ENCODE measurements at regions not wholly inside any gene's neighbourhood (a gene's known extent, or its start where the extent isn't known, plus 50 kb on each side); places are given as distances from the start of the nearest gene placed in this dataset.
"Not testable (repeated sequence)": the region's sequence is repeated elsewhere in the genome, so short reads cannot be mapped to it uniquely, and the experiment has no call there.

DNA sequence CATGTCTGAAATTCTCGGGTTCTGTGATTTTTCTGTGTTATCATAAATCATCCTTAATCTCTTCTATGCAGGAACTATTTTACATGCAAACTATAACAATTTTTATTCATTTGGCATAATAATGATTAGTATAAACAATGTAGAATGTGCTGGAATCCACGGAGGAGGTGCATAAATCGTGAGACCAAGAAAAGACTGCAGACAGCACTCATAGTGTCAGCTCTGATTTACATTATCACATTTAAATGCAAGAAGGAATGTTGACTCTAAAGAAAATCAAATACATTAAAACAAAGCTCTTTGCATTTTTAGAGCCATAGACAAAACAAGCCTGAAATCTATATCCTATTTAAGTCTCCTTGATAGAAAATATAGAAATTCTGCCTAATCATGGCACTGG is 501.7 kb upstream of the STXBP6 start:
- DNase-seq (ENCODE audit: low spot score) = no peak

DNA sequence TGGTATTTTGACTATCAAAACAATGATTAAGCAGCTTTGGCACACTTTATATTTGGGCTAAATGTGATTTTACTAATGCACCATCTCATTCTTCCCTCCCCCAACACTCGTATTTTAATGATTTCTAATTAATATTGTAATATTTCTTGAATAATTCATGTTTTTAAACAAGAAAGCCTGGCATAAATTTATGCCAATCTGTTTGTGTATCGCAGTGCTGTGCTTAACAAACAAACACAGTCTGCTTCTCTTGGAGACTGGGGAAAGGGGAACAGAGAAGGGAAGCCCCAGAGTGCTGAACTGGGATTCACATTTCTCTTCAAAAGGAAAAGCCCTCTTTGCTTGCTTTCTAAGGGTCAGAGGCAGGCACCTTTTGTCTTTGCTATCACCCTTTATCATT is 496.9 kb upstream of the STXBP6 start:
- no peak for DNase-seq (ENCODE audit: low spot score)

- peak; percentile 30 for DNase-seq (ENCODE audit: low spot score)
Observed at GRCh38 chr14:25537846-25538455, 488.0 kb upstream of the STXBP6 start.

GRCh38 chr14:25526290-25526689 is 476.3 kb upstream of the STXBP6 start:
- DNase-seq (ENCODE audit: low spot score) = no peak

GRCh38 chr14:25522926-25523325 is 473.0 kb upstream of the STXBP6 start:
- DNase-seq (ENCODE audit: low spot score) = no peak

- no peak for DNase-seq (ENCODE audit: low spot score)
Observed at GRCh38 chr14:25522116-25522515, 472.2 kb upstream of the STXBP6 start.

DNA sequence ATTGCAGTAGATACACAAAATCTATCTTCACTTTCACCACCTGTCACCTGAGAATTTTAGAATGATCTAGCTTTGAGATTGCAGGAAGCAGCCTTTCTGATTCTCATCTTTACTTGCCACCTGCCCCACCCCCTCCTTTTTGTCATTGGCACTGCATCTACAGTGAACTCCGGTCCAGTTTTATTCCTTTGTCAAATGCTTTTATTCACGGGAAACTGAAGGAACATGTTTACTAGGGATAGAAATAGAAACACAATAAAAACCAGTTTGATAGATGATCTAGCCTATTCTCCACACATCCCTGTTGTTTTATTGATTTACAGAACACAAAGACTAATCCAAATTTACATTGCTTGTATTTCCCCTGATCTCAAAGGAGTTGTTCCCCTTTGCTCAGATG is 471.7 kb upstream of the STXBP6 start:
- no peak for DNase-seq (ENCODE audit: low spot score)

GRCh38 chr14:25520821-25521220 is 470.9 kb upstream of the STXBP6 start:
- no peak for DNase-seq (ENCODE audit: low spot score)

DNA sequence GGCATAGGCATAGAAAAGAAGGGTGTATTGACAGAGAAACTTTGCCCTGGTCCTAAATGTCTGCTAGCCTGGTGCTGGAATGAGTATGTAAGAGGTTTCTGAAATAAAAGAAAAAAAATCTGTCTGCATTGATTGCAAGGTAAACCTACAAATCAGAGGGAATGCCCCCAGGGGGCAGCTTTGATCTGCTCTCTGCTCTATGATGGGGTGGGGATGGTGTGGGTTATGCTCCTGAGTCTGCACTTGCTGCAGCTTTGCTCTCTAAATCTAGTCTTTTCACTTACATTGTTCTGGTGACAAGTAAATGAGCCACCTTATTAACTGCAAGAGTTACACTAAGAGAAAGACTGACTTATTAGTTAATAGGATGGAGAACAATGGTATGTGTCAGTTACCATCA is 468.4 kb upstream of the STXBP6 start:
- DNase-seq (ENCODE audit: low spot score) = no peak

DNA sequence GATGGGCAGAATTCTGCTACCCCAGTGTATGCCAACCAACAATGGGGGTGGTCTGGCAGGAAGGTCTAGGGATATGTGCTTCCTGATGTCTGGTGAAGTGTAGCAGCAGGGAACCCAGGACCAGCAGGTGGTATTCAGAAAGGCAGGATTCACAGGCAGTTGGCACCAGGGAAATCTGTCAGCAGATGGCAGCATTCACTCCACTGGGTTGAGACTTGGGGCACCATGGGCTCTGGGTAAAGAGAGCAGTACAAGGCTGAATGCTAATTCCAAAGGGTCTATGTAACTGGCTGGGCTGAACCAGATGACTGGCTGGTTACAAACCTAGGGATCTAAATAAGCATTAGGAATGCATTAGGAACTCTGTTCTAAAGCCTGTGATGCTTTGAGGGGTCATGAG is 466.9 kb upstream of the STXBP6 start:
- no peak for DNase-seq (ENCODE audit: low spot score)

- DNase-seq (ENCODE audit: low spot score) = no peak
Observed at GRCh38 chr14:25508845-25509244, 458.9 kb upstream of the STXBP6 start.

GRCh38 chr14:25501749-25502148 is 451.8 kb upstream of the STXBP6 start:
- DNase-seq (ENCODE audit: low spot score) = no peak

- no peak for DNase-seq (ENCODE audit: low spot score)
Observed at GRCh38 chr14:25488961-25489360, 439.0 kb upstream of the STXBP6 start.

- no peak for DNase-seq (ENCODE audit: low spot score)
Observed at GRCh38 chr14:25485381-25485780, 435.4 kb upstream of the STXBP6 start.

GRCh38 chr14:25484906-25485305 is 435.0 kb upstream of the STXBP6 start:
- DNase-seq (ENCODE audit: low spot score) = no peak

- DNase-seq (ENCODE audit: low spot score) = no peak
Observed at GRCh38 chr14:25484235-25484634, 434.3 kb upstream of the STXBP6 start.

- no peak for DNase-seq (ENCODE audit: low spot score)
Observed at GRCh38 chr14:25477316-25478098, 427.6 kb upstream of the STXBP6 start.

GRCh38 chr14:25472700-25473099 is 422.8 kb upstream of the STXBP6 start:
- no peak for DNase-seq (ENCODE audit: low spot score)

DNA sequence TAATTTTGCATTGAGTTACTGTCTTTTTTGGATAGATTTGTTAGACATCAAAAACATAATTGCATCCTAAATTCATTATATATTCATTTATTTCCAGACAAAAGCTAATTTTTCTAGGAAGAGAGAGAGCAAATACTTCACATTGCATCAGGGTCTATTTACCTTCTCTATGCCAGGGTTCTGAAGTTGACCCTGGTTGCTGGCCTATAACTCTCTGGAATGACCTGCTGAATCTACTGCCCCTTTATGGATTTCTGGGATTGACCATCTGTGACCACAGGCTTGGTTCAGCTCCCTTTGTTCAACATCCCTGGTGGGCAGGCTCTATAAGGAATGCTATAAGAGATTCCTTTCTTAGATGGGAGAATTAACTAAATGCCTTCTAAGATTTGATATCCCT is 414.8 kb upstream of the STXBP6 start:
- no peak for DNase-seq (ENCODE audit: low spot score)

DNA sequence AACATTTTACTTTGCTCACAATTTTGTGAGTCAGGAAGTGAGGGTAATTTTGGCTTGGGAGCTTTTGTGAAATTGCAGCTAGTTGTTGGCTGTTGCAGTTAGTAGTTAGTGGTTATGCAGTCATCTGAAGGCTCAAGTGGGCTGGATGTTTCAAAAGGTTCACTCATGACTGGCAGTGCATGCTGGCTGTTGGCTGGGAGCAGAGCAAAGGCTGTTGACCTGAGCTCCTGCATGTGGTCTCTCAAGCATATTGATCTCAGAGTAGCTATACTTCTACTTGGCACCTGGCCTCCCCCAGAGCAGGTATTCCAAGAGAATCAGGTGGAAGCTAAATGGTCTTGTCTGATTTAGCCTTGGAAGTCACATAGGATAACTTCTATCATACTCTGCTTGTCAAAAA is 414.1 kb upstream of the STXBP6 start:
- DNase-seq (ENCODE audit: low spot score) = no peak

GRCh38 chr14:25463480-25463879 is 413.5 kb upstream of the STXBP6 start:
- DNase-seq (ENCODE audit: low spot score) = no peak

- no peak for DNase-seq (ENCODE audit: low spot score)
Observed at GRCh38 chr14:25461780-25462179, 411.8 kb upstream of the STXBP6 start.

DNA sequence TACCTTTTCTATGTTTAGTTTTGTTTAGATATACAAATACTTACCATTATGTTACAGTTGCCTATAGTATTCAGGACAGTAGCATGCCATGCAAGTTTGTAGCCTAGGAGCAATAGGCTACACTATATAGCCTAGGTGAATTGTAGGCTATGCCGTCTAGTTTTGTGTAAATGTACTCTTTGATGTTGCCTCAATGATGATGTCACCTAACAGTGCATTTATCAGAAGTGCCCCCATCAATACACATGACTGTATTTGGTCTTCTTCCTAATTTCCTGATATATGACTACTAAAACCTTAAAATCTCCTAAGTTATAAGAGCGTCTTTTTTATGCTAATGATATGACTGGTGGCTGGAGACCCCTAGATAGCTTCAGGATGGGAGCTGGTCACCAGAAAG is 394.4 kb upstream of the STXBP6 start:
- no peak for DNase-seq (ENCODE audit: low spot score)

DNA sequence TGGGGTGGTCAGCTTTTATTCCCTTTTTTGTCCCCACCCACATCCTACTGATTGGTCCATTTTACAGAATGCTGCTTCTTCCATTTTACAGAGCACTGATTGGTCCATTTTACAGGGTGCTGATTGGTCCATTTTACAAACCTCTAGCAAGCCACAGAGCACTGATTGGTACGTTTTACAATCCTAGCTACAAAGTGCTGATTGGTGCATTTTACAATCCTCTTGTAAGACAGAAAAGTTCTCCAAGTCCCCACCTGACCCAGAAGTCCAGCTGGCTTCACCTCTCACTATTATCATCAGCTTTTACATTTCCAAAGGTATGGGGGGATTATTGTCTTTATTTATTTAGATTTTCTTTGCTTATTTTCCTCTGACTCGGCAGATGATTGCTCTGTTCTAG is 390.4 kb upstream of the STXBP6 start:
- DNase-seq (ENCODE audit: low spot score) = not testable (repeated sequence)
